ENCODE measurements at regions not wholly inside any gene's neighbourhood (a gene's known extent, or its start where the extent isn't known, plus 50 kb on each side); places are given as distances from the start of the nearest gene placed in this dataset.
A peak's percentile ranks its signal among the peaks of the same experiment; 100 is the strongest.
"Not testable (repeated sequence)": the region's sequence is repeated elsewhere in the genome, so short reads cannot be mapped to it uniquely, and the experiment has no call there.

- DNase-seq = no peak
Measured at GRCh38 chr15:54839379-54839778, 357.4 kb downstream of the RSL24D1 start.

- DNase-seq = no peak
Measured at GRCh38 chr15:54836052-54836795, 360.5 kb downstream of the RSL24D1 start.

GRCh38 chr15:54829821-54830220 lies 366.9 kb downstream of the RSL24D1 start:
- DNase-seq = no peak

- no peak for DNase-seq
Measured at GRCh38 chr15:54820811-54821210, 375.9 kb downstream of the RSL24D1 start.

GRCh38 chr15:54820098-54820497 lies 376.6 kb downstream of the RSL24D1 start:
- no peak for DNase-seq

- no peak for DNase-seq
Measured at GRCh38 chr15:54816401-54816800, 380.3 kb downstream of the RSL24D1 start.

GRCh38 chr15:54815556-54815955 lies 381.2 kb downstream of the RSL24D1 start:
- DNase-seq = no peak

- no peak for DNase-seq
Measured at GRCh38 chr15:54812383-54812782, 384.4 kb downstream of the RSL24D1 start.

- DNase-seq = no peak
Measured at GRCh38 chr15:54810496-54810895, 386.2 kb downstream of the RSL24D1 start.

GRCh38 chr15:54810031-54810430 lies 386.7 kb downstream of the RSL24D1 start:
- DNase-seq = no peak

- DNase-seq = no peak
Measured at GRCh38 chr15:54808321-54808720, 388.4 kb downstream of the RSL24D1 start.

GRCh38 chr15:54803987-54804386 lies 392.8 kb downstream of the RSL24D1 start:
- DNase-seq = no peak

- DNase-seq = peak; percentile 11
Measured at GRCh38 chr15:54803134-54803808, 393.5 kb downstream of the RSL24D1 start.

GRCh38 chr15:54792526-54792925 lies 404.2 kb downstream of the RSL24D1 start:
- no peak for DNase-seq

GRCh38 chr15:54790693-54791092 lies 406.0 kb downstream of the RSL24D1 start:
- DNase-seq = no peak

- DNase-seq = no peak
Measured at GRCh38 chr15:54789376-54789775, 407.4 kb downstream of the RSL24D1 start.

- not testable (repeated sequence) for DNase-seq
Measured at GRCh38 chr15:54781220-54781619, 415.5 kb downstream of the RSL24D1 start.

- no peak for DNase-seq
Measured at GRCh38 chr15:54779271-54779670, 417.5 kb downstream of the RSL24D1 start.

GRCh38 chr15:54776410-54776809 lies 420.3 kb downstream of the RSL24D1 start:
- DNase-seq = no peak

- no peak for DNase-seq
Measured at GRCh38 chr15:54772663-54773062, 424.1 kb downstream of the RSL24D1 start.

- DNase-seq = not testable (repeated sequence)
Measured at GRCh38 chr15:54749461-54749860, 447.3 kb downstream of the RSL24D1 start.

GRCh38 chr15:54722342-54722986 lies 474.3 kb downstream of the RSL24D1 start:
- DNase-seq = no peak

GRCh38 chr15:54719325-54719724 lies 477.4 kb downstream of the RSL24D1 start:
- DNase-seq = no peak
